Right lobe of liver (tissue), 6 donors: ENCODE measurements at regions not wholly inside any gene's neighbourhood (a gene's known extent, or its start where the extent isn't known, plus 50 kb on each side); places are given as distances from the start of the nearest gene placed in this dataset.

Experiments
- ATAC-seq, 4 donors: fragments of 200-7000 bp; cut with Tn5 transposase; one replicate each; pipeline ENCODE4 v1.9.1; 2020; ENCODE audit warnings: mild to moderate bottlenecking in 4 of 4, moderate library complexity in 4 of 4
- DNase-seq, 3 donors: peaks; one replicate each; pipeline ENCODE4 v3.0.0-alpha.2; 2020
- H3K27ac ChIP-seq, 3 donors: fragments of 200-600 bp; one replicate each; pipeline ENCODE4 v1.8.0; 2022
- H3K27me3 ChIP-seq, 2 donors: fragments of 200-600 bp; one replicate each; pipeline ENCODE4 v1.8.0; 2022
- H3K36me3 ChIP-seq, 4 donors: fragments of 200-600 bp; sonication (generic) in 1 of 4; one replicate each; pipeline versions ENCODE4 v1.5.1 to v1.8.0; 2017 to 2022; ENCODE audit warnings: control low read depth in 1 of 4
- H3K4me1 ChIP-seq, 4 donors: fragments of 200-600 bp; sonication (generic) in 1 of 4; one replicate each; pipeline versions ENCODE4 v1.5.1 to v1.8.0; 2017 to 2022; ENCODE audit warnings: control low read depth in 1 of 4
- H3K4me3 ChIP-seq, 3 donors: fragments of 200-600 bp; one replicate each; pipeline ENCODE4 v1.8.0; 2022
- H3K9me3 ChIP-seq, 4 donors: fragments of 200-600 bp; sonication (generic) in 1 of 4; one replicate each; pipeline versions ENCODE4 v1.5.1 to v1.8.0; 2017 to 2022; ENCODE audit warnings: control low read depth in 1 of 4
- POLR2A ChIP-seq: fragments of 450-650 bp; IDR thresholded peaks from one replicate; pipeline ENCODE4 v1.6.1; 2017; ENCODE audit warnings: antibody characterized with exemption, mild to moderate bottlenecking
- whole genome bisulfite sequencing: methylation state at CpG from one replicate; pipeline ENCODE4 v1.1.6; 2018; ENCODE audit warnings: low coverage, low lambda C conversion rate; ENCODE audit not compliant: insufficient coverage; ENCODE audit errors: missing lambda C conversion rate; 5-methylcytosine and 5-hydroxymethylcytosine counted together
- intact Hi-C, 2 donors: fragments of 100-400 bp; cut with DNase I; formaldehyde crosslinking; loops; one replicate each; pipeline versions ENCODE4 v1.11.2 to v1.14.1; 2022
- TF ChIP-seq, protein P1 (sequence below), 4 donors: fragments of 200-600 bp in 3 of 4; fragments of 450-650 bp in 1 of 4; IDR thresholded peaks; one replicate each; pipeline versions ENCODE4 v1.5.1 to v1.8.0; 2016 to 2022; ENCODE audit warnings: antibody characterized with exemption in 4 of 4, mild to moderate bottlenecking in 2 of 4
- donor health status: DM: no; HTN: yes; CAD: no.
- donor health status: DM: no; HTN: no; CAD: no.
- donor health status: DM: no; HTN: no; CAD: no.
- donor health status: DM: no; HTN: yes; CAD: no.
- donor health status: DM: no; HTN: yes; CAD: no.

DNA sequence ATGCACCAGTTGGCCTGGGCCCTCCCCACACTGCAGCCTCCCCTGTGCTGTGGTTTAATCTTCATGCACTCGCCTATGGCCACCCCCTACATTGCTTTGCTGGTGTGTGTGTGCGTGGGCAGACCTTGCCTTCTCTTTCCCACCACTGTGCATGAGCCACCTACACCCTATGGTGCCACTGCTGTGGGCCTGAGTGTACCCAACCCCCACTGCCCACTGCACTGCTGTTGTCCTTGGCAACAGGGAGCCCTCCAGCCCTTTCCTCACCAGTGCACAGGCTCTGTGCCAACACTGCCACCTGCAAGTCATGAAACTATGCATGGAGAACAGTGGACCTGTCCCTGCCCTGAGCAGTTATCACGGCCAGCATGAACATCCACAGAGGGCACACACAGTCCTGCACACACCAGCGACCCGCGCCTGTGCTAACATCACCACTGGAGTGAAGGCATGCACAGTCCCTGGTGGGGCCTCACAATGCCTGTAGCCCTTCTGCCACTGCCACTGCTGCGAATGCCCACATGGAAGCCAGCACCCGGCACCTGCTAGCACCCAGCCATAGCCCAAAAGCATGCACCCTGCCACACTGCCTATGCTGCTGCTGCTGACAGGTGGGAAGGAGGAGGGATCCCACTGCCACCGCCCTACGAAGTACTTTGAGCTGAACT, 237.8 kb upstream of the ARSJ start:
- Histone ChIP-seq H3K27me3 (no peaks in the 10 kb centered on the region), H3K9me3 (no peaks in the 10 kb centered on the region), H3K27ac (no peak overlapping the region), H3K4me3 (no peak overlapping the region), H3K36me3 (no peaks in the 10 kb centered on the region), H3K4me1 (no peaks in the 10 kb centered on the region)
- WGBS: 51% methylated on average over 3 of the region's 10 CpGs
- TF ChIP-seq, protein P1, sequence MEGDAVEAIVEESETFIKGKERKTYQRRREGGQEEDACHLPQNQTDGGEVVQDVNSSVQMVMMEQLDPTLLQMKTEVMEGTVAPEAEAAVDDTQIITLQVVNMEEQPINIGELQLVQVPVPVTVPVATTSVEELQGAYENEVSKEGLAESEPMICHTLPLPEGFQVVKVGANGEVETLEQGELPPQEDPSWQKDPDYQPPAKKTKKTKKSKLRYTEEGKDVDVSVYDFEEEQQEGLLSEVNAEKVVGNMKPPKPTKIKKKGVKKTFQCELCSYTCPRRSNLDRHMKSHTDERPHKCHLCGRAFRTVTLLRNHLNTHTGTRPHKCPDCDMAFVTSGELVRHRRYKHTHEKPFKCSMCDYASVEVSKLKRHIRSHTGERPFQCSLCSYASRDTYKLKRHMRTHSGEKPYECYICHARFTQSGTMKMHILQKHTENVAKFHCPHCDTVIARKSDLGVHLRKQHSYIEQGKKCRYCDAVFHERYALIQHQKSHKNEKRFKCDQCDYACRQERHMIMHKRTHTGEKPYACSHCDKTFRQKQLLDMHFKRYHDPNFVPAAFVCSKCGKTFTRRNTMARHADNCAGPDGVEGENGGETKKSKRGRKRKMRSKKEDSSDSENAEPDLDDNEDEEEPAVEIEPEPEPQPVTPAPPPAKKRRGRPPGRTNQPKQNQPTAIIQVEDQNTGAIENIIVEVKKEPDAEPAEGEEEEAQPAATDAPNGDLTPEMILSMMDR (IDR thresholded peaks at IDR 0.05): no peak
- TF ChIP-seq POLR2A: no peak
- ATAC-seq (peak in 1 of 4 donors; percentile 34), DNase-seq (no peak)
- intact Hi-C loops: no loop called here

DNA sequence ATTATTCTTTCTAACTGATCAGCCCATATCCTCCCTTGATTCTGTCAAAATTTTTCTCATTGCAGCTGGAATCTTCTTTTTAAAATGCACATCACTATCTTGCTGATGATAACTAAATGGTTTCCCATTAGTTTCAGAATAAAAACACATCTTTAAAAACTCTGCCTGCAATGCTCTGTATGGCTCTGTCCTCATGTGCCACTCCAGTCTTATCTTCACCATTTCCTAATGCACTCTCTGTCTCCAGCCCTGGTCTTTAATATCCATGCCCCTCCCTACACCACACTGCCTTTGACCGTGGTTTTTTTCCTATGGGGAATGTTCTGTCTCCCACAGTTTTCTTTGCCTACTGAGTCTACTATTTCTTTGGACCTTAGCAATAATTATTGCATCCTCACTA, 244.1 kb upstream of the ARSJ start:
- Histone ChIP-seq H3K36me3 (no peaks in the 10 kb centered on the region), H3K27ac (no peak overlapping the region), H3K4me1 (no peaks in the 10 kb centered on the region), H3K27me3 (no peaks in the 10 kb centered on the region), H3K9me3 (no peaks in the 10 kb centered on the region), H3K4me3 (no peak overlapping the region)
- WGBS: 73% methylated on average over 1 of the region's 1 CpG
- ATAC-seq (no peak), DNase-seq (no peak)
- intact Hi-C loops: no loop called here
- TF ChIP-seq, protein P1 (IDR thresholded peaks at IDR 0.05): no peak
- no peak for TF ChIP-seq POLR2A

DNA sequence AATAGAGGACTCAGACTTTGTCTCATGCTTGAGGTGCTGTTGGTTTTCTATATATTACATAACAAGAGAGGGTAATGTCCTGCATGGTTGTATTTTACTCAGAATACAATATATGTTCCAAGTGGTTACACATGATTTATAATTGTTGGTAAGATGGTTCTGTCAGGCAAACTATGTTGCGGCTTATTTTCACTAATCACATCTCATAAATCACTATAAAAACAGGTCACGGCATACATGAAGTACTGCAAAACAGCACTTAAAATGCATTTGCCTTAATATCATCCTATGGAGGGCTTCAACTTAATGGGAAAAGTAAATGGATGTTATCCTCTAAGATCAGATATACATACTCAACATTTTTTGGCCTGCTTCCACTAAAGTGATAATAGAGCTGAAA, 246.0 kb upstream of the ARSJ start:
- Histone ChIP-seq H3K27ac (no peak overlapping the region), H3K4me1 (no peaks in the 10 kb centered on the region), H3K27me3 (no peaks in the 10 kb centered on the region), H3K4me3 (no peak overlapping the region), H3K9me3 (no peaks in the 10 kb centered on the region), H3K36me3 (no peaks in the 10 kb centered on the region)
- DNase-seq: no peak
- no peak for ATAC-seq
- intact Hi-C loops: no loop called here
- 43% methylated on average over 2 of the region's 2 CpGs for WGBS
- no peak for TF ChIP-seq POLR2A

DNA sequence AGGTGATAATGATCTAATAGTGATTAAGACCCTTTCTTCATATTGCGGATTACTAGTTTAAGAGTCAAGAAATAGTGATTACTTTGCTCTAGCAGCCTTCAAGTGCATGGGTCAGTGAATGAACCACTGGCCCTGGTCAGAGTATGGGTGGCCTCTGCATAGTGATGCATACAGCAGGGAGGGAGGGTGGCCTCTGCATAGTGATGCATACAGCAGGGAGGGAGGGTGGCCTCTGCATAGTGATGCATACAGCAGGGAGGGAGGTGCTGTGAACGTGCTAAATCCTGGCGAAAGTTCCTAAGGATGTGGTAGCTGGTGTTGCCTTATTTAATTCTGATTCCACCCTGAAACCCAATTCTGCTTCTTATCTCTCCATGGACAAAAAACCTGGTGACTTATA, 246.7 kb upstream of the ARSJ start:
- no peak for TF ChIP-seq POLR2A
- TF ChIP-seq, protein P1 (IDR thresholded peaks at IDR 0.05): no peak
- no peak for DNase-seq
- no peak for ATAC-seq
- Histone ChIP-seq H3K36me3 (no peaks in the 10 kb centered on the region), H3K27me3 (no peaks in the 10 kb centered on the region), H3K4me1 (no peaks in the 10 kb centered on the region), H3K9me3 (no peaks in the 10 kb centered on the region), H3K4me3 (no peak overlapping the region), H3K27ac (no peak overlapping the region)
- 45% methylated on average over 2 of the region's 3 CpGs for WGBS
- intact Hi-C loops: no loop called here

DNA sequence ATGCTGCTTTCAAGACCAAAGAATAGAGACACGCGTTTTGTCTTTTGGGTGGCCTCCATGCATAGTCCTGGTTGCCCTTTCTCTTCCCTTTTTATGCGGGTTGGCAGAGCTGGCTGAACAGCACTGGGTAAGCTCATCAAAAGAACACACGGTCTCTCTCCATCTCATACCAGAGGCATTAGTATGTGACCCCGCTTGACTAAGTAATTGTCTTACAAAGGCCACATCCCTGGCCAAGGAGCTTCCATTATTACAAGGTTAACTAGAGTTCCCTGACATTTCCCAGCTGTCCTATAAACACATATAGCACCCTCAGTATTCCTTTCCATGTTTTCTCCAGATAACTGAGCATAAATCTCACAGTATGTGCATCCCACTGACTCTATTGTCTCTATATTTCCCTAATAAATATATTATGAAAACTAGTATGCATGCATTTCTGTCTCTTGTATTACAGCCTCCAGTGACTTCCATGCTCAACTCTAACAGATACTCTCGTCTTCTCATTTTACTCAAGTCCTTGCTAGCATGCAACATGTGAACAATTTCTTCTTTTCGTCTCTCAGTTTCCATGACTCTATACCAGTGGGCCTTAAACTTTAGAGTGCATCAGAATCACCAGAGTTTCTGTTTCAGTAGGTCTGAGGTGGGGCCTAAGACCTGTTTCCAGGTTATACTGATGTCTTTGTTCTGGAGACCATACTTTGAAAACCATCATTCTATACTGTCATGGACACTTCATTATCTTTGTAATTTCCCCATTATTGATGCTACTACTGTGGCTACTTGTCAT, 247.7 kb upstream of the ARSJ start:
- Histone ChIP-seq H3K9me3 (no peaks in the 10 kb centered on the region), H3K4me1 (no peaks in the 10 kb centered on the region), H3K27ac (no peak overlapping the region), H3K4me3 (no peak overlapping the region), H3K27me3 (no peaks in the 10 kb centered on the region), H3K36me3 (no peaks in the 10 kb centered on the region)
- intact Hi-C loops: no loop called here
- DNase-seq (no peak), ATAC-seq (no peak)
- TF ChIP-seq, protein P1 (IDR thresholded peaks at IDR 0.05): no peak
- no peak for TF ChIP-seq POLR2A
- WGBS: 74% methylated on average over 7 of the region's 7 CpGs
